Neural progenitor cell (in vitro differentiated cells): ENCODE measurements at regions not wholly inside any gene's neighbourhood (a gene's known extent, or its start where the extent isn't known, plus 50 kb on each side); places are given as distances from the start of the nearest gene placed in this dataset.

Source experiments
- CTCF ChIP-seq: fragments of 200-600 bp; sonication (generic); IDR thresholded peaks from 2 replicates; pipeline ENCODE4 v1.5.1; 2017; ENCODE audit warnings: antibody characterized with exemption, mild to moderate bottlenecking
- EZH2 ChIP-seq: fragments of 200-600 bp; sonication (generic); IDR thresholded peaks from 2 replicates; pipeline ENCODE4 v1.6.1; 2017; ENCODE audit warnings: antibody characterized with exemption, mild to moderate bottlenecking, moderate library complexity
- EZH2phosphoT487 ChIP-seq: fragments of 200-600 bp; sonication (generic); IDR thresholded peaks from 2 replicates; pipeline ENCODE4 v1.6.1; 2017; ENCODE audit warnings: antibody characterized with exemption

- no peak for TF ChIP-seq CTCF
- no peak for TF ChIP-seq EZH2
- TF ChIP-seq EZH2phosphoT487: no peak
Measured at GRCh38 chr2:101577173-101577572, 102.3 kb upstream of the RFX8 start.
